Pulmonary artery endothelial cell (primary cell): ENCODE measurements at regions not wholly inside any gene's neighbourhood (a gene's known extent, or its start where the extent isn't known, plus 50 kb on each side); places are given as distances from the start of the nearest gene placed in this dataset.
A peak's percentile ranks its signal among the peaks of the same experiment; 100 is the strongest.

Source experiments
- DNase-seq: peaks from one replicate; pipeline ENCODE4 v3.0.0-alpha.2; 2011; ENCODE audit warnings: low read depth, low spot score

- DNase-seq: no peak
Measured at GRCh38 chr15:95981209-95981608, 349.3 kb upstream of the NR2F2 start.

- no peak for DNase-seq
Measured at GRCh38 chr15:95987299-95987698, 343.2 kb upstream of the NR2F2 start.

- DNase-seq: no peak
Measured at GRCh38 chr15:95987886-95988573, 342.5 kb upstream of the NR2F2 start.

- DNase-seq: no peak
Measured at GRCh38 chr15:95988574-95988887, 342.0 kb upstream of the NR2F2 start.

- no peak for DNase-seq
Measured at GRCh38 chr15:95989392-95989791, 341.1 kb upstream of the NR2F2 start.

GRCh38 chr15:95990833-95991232 is 339.7 kb upstream of the NR2F2 start:
- no peak for DNase-seq

- no peak for DNase-seq
Measured at GRCh38 chr15:95994418-95994817, 336.1 kb upstream of the NR2F2 start.

GRCh38 chr15:95995375-95996168 is 334.9 kb upstream of the NR2F2 start:
- DNase-seq: peak; percentile 11

GRCh38 chr15:95996494-95996893 is 334.0 kb upstream of the NR2F2 start:
- DNase-seq: no peak

- no peak for DNase-seq
Measured at GRCh38 chr15:95998935-95999334, 331.6 kb upstream of the NR2F2 start.

GRCh38 chr15:96002890-96003859 is 327.3 kb upstream of the NR2F2 start:
- DNase-seq: no peak

- no peak for DNase-seq
Measured at GRCh38 chr15:96005906-96006305, 324.6 kb upstream of the NR2F2 start.

- DNase-seq: no peak
Measured at GRCh38 chr15:96011136-96011535, 319.4 kb upstream of the NR2F2 start.

GRCh38 chr15:96014939-96015338 is 315.6 kb upstream of the NR2F2 start:
- DNase-seq: no peak

GRCh38 chr15:96019114-96019513 is 311.4 kb upstream of the NR2F2 start:
- no peak for DNase-seq

- no peak for DNase-seq
Measured at GRCh38 chr15:96020133-96020532, 310.4 kb upstream of the NR2F2 start.

- DNase-seq: no peak
Measured at GRCh38 chr15:96020797-96021196, 309.7 kb upstream of the NR2F2 start.

GRCh38 chr15:96023081-96023480 is 307.4 kb upstream of the NR2F2 start:
- no peak for DNase-seq

GRCh38 chr15:96027501-96027900 is 303.0 kb upstream of the NR2F2 start:
- DNase-seq: no peak

GRCh38 chr15:96028620-96029019 is 301.9 kb upstream of the NR2F2 start:
- DNase-seq: no peak

GRCh38 chr15:96029172-96029571 is 301.3 kb upstream of the NR2F2 start:
- no peak for DNase-seq
